ENCODE measurements at regions not wholly inside any gene's neighbourhood (a gene's known extent, or its start where the extent isn't known, plus 50 kb on each side); places are given as distances from the start of the nearest gene placed in this dataset.

GRCh38 chr9:78486661-78487060, 189.7 kb downstream of the PSAT1 start:
- CTCF ChIA-PET, result no interaction called here

DNA sequence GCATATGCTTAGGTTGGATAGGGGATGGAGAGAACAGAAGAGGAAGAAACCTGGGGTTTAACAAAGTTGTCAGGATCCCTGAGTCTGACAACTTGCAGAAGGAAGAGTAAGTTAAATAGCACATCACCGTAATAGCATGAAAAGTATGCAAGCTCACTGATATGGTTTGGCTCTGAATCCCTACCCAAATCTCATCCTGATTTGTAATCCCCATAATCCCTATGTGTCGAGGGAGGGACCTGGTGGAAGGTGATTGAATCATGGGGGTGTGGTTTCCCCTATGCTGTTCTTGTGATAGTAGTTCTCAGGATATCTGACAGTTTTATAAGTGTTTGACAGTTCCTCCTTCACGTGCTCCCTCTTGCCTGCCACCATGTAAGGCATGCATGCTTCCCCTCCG, 193.3 kb downstream of the PSAT1 start:
- H3K27ac ChIP-seq (ENCODE audit: low read depth, low read length), result no peak overlapping the region
- H3K4me3 ChIP-seq (ENCODE audit: low read depth, low read length), result no peak overlapping the region
- ChIA-PET POLR2A (no interaction called here), CTCF (no interaction called here)
- TF ChIP-seq CTCF (IDR thresholded peaks at IDR 0.05; ENCODE audit: low read depth, low read length), result no peak
- H3K9me3 ChIP-seq (ENCODE audit: control insufficient read depth, insufficient read depth, low read length), result no peaks in the 10 kb centered on the region
- no peaks in the 10 kb centered on the region for H3K27me3 ChIP-seq (ENCODE audit: control insufficient read depth, insufficient read depth, low read length)
- no peak for DNase-seq (ENCODE audit: low read depth, low spot score)

More at GRCh38 chr9:78486661-78487060, 189.7 kb downstream of the PSAT1 start:
- no peak overlapping the region for H3K4me3 ChIP-seq (ENCODE audit: low read depth, low read length)
- no peaks in the 10 kb centered on the region for H3K27me3 ChIP-seq (ENCODE audit: control insufficient read depth, insufficient read depth, low read length)
- POLR2A ChIA-PET, result no interaction called here
- TF ChIP-seq CTCF (IDR thresholded peaks at IDR 0.05; ENCODE audit: low read depth, low read length), result no peak
- H3K9me3 ChIP-seq (ENCODE audit: control insufficient read depth, insufficient read depth, low read length), result no peaks in the 10 kb centered on the region
- no peak for DNase-seq (ENCODE audit: low read depth, low spot score)
- H3K27ac ChIP-seq (ENCODE audit: low read depth, low read length), result no peak overlapping the region

- TF ChIP-seq CTCF (IDR thresholded peaks at IDR 0.05; ENCODE audit: low read depth, low read length), result no peak
- Histone ChIP-seq H3K9me3 (ENCODE audit: control insufficient read depth, insufficient read depth, low read length) (no peaks in the 10 kb centered on the region), H3K27me3 (ENCODE audit: control insufficient read depth, insufficient read depth, low read length) (no peaks in the 10 kb centered on the region), H3K27ac (ENCODE audit: low read depth, low read length) (no peak overlapping the region), H3K4me3 (ENCODE audit: low read depth, low read length) (no peak overlapping the region)
- POLR2A ChIA-PET, result no interaction called here
- CTCF ChIA-PET, result no interaction called here
- DNase-seq (ENCODE audit: low read depth, low spot score), result no peak
Measured at GRCh38 chr9:78491402-78491801, 194.5 kb downstream of the PSAT1 start.

DNA sequence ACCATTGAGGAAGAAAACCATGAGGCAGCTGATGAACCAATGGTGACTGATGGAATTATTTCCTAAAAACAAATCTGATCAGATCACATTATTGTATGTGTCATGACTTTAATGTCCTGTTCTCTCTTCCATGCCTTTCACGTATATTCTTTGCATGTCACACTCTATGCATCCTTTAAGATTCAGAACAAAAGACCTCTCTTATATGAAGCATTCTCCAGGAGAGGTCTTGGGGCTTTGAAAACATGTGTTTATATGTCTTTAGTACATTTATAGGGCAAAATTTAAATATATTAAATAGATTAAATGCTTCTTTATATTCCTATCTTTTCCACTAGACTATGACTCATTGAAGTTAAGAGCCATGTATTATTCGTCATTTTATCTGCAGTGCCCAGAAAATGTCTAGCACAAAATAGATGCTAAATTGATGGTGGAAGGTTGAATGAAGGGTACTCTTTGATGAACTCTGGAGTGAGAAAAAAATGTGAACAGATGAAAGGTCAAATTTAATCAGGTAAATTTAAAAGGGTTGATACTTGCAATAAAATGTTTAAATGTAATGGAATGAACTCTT, 196.3 kb downstream of the PSAT1 start:
- no peak overlapping the region for H3K27ac ChIP-seq (ENCODE audit: low read depth, low read length)
- no peaks in the 10 kb centered on the region for H3K27me3 ChIP-seq (ENCODE audit: control insufficient read depth, insufficient read depth, low read length)
- ChIA-PET CTCF (no interaction called here), POLR2A (no interaction called here)
- TF ChIP-seq CTCF (IDR thresholded peaks at IDR 0.05; ENCODE audit: low read depth, low read length), result no peak
- no peak overlapping the region for H3K4me3 ChIP-seq (ENCODE audit: low read depth, low read length)
- DNase-seq (ENCODE audit: low read depth, low spot score), result no peak
- no peaks in the 10 kb centered on the region for H3K9me3 ChIP-seq (ENCODE audit: control insufficient read depth, insufficient read depth, low read length)

- TF ChIP-seq CTCF (IDR thresholded peaks at IDR 0.05; ENCODE audit: low read depth, low read length), result no peak
- CTCF ChIA-PET, result no interaction called here
- POLR2A ChIA-PET, result no interaction called here
- no peak for DNase-seq (ENCODE audit: low read depth, low spot score)
- Histone ChIP-seq H3K9me3 (ENCODE audit: control insufficient read depth, insufficient read depth, low read length) (no peaks in the 10 kb centered on the region), H3K27me3 (ENCODE audit: control insufficient read depth, insufficient read depth, low read length) (peaks cover 10% of the 10 kb centered on the region), H3K27ac (ENCODE audit: low read depth, low read length) (no peak overlapping the region), H3K4me3 (ENCODE audit: low read depth, low read length) (no peak overlapping the region)
Measured at GRCh38 chr9:78502566-78502965, 205.6 kb downstream of the PSAT1 start.
